ENCODE measurements at regions not wholly inside any gene's neighbourhood (a gene's known extent, or its start where the extent isn't known, plus 50 kb on each side); places are given as distances from the start of the nearest gene placed in this dataset.

DNA sequence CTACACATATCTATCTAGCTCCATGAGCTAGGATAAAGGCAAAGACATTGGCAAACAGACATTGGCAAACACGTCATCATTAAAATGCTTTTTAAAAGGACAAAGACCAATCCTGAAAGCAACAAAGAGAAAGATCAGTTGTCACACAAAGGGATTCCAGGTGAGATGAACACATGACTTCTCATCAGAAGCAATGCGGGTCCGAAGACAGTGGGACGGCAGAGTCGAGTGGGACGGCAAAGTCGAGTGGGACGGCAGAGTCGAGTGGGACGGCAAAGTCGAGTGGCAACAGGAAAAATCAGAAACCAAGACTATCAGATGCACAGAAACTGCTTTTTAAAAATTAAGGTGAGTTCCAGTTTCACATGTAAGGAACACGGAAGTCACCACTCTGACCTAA lies 609.5 kb downstream of the BRD1 start:
- H3K4me1 Mint-ChIP-seq = no peaks in the 10 kb centered on the region
- peaks cover 23% of the 10 kb centered on the region for H3K9me3 Mint-ChIP-seq
- no peak overlapping the region for H3K27ac Mint-ChIP-seq
- peaks cover 37% of the 10 kb centered on the region for H3K27me3 Mint-ChIP-seq (ENCODE audit: low read depth)
- TF ChIP-seq, protein P1, sequence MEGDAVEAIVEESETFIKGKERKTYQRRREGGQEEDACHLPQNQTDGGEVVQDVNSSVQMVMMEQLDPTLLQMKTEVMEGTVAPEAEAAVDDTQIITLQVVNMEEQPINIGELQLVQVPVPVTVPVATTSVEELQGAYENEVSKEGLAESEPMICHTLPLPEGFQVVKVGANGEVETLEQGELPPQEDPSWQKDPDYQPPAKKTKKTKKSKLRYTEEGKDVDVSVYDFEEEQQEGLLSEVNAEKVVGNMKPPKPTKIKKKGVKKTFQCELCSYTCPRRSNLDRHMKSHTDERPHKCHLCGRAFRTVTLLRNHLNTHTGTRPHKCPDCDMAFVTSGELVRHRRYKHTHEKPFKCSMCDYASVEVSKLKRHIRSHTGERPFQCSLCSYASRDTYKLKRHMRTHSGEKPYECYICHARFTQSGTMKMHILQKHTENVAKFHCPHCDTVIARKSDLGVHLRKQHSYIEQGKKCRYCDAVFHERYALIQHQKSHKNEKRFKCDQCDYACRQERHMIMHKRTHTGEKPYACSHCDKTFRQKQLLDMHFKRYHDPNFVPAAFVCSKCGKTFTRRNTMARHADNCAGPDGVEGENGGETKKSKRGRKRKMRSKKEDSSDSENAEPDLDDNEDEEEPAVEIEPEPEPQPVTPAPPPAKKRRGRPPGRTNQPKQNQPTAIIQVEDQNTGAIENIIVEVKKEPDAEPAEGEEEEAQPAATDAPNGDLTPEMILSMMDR (IDR thresholded peaks at IDR 0.05; ENCODE audit: unreplicated experiment in 3 of 3) = no peak
- no peaks in the 10 kb centered on the region for H3K36me3 Mint-ChIP-seq (ENCODE audit: low read depth)
- H3K4me3 Mint-ChIP-seq = no peak overlapping the region

DNA sequence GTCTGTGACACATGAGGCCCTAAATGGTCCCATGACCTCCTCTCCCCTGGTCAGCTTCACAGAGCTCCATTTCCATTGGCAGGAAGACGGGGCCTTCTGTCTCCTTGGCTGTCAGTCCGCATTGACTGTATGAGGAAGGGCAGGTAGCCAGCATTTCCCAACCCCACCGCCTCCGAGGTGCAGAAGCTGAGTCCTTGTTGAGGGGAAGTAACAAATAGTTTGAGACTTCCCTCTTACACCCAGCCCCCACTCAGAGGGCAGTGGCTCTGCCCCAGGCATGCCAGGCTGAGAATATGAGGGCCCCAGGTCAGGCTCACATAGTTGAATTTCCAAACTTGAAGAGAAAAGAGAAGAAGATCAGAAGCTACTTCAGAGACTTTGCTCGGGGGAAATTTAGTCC lies 611.1 kb downstream of the BRD1 start:
- Mint-ChIP-seq H3K9me3 (peaks cover 24% of the 10 kb centered on the region), H3K4me3 (no peak overlapping the region), H3K4me1 (no peaks in the 10 kb centered on the region), H3K36me3 (ENCODE audit: low read depth) (no peaks in the 10 kb centered on the region), H3K27ac (no peak overlapping the region), H3K27me3 (ENCODE audit: low read depth) (peaks cover 41% of the 10 kb centered on the region)
- TF ChIP-seq, protein P1 (IDR thresholded peaks at IDR 0.05; ENCODE audit: unreplicated experiment in 3 of 3) = no peak

DNA sequence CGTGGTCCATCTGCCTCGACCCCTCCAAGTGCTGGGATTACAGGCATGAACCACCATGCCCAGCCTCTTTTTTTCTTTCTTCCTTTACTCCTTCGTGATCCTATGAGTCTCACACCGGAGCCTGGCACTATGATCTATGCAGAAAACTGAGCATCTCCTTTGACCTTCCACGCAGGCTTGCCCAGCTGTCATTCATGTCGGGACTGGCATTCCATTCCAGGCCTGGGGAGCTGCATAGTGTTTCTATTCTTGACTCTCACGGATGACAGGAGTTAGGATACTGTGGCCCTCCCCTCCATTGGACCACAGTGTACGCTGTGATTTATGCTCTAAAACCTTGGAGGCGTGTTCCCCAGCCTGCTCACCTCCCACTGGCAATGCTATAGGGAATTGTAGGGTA lies 611.8 kb downstream of the BRD1 start:
- H3K27me3 Mint-ChIP-seq (ENCODE audit: low read depth) = peaks cover 48% of the 10 kb centered on the region

DNA sequence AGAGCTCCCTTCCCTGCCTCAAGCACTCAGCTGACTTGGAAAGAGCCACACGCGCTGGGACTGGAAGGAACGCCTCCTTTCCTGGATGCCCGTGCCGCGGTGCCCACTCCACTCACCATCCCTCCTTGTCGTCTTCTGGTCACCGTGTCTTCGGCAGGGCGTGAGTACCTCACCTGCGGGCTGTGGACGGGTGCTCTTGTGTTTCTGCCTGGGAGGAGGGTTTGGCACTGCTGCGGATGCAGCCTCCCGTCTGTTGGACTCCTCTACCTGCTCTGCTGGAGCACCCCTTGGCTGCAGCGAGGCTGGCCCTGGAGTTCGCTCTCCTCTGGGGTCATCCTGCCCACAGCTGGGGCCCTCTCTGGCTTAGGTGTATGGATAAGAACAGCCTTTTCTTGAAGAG lies 612.7 kb downstream of the BRD1 start:
- H3K27me3 Mint-ChIP-seq (ENCODE audit: low read depth) = peaks cover 53% of the 10 kb centered on the region
- no peaks in the 10 kb centered on the region for H3K36me3 Mint-ChIP-seq (ENCODE audit: low read depth)
- H3K27ac Mint-ChIP-seq = no peak overlapping the region
- no peak overlapping the region for H3K4me3 Mint-ChIP-seq
- H3K4me1 Mint-ChIP-seq = peaks cover under 1% of the 10 kb centered on the region
- TF ChIP-seq, protein P1 (IDR thresholded peaks at IDR 0.05; ENCODE audit: unreplicated experiment in 3 of 3) = no peak
- H3K9me3 Mint-ChIP-seq = peaks cover 24% of the 10 kb centered on the region

More for the DNA sequence above, 611.8 kb downstream of the BRD1 start:
- TF ChIP-seq, protein P1 (IDR thresholded peaks at IDR 0.05; ENCODE audit: unreplicated experiment in 3 of 3) = no peak
- Mint-ChIP-seq H3K4me3 (no peak overlapping the region), H3K27ac (no peak overlapping the region), H3K36me3 (ENCODE audit: low read depth) (no peaks in the 10 kb centered on the region), H3K9me3 (peaks cover 24% of the 10 kb centered on the region), H3K4me1 (no peaks in the 10 kb centered on the region)

DNA sequence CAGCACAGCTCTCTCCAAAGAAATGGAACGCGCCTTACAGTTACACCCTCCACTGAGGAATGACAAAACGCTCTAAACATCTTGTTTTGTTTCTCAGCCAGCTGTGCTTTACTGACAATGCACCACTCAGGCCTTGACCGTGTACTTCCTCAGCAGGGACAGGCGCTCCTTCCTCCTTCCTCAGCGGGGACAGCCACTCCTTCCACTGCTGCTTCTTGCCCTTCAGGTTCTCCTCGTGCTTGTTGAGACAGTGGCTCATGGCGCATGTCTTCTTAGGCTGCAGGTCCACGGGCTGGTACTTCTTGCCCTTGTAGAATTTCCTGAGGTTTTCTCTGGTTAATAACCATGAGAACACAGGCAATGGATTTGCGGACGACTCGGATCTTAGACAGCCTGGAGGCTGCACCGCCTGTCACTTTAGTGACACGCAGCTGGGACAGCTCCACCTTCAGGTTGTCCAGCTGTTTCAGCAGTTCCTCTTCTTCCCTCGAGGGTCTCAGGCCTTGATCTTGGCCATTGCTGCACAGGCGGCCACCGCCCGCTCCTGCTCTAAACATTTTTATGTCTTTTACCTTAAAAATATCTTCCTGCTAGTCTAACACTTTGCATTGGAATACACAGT lies 613.8 kb downstream of the BRD1 start:
- Mint-ChIP-seq H3K4me3 (no peak overlapping the region), H3K36me3 (ENCODE audit: low read depth) (no peaks in the 10 kb centered on the region), H3K9me3 (peaks cover 21% of the 10 kb centered on the region), H3K27me3 (ENCODE audit: low read depth) (peaks cover 53% of the 10 kb centered on the region), H3K4me1 (peaks cover 7% of the 10 kb centered on the region), H3K27ac (no peak overlapping the region)
- TF ChIP-seq, protein P1 (IDR thresholded peaks at IDR 0.05; ENCODE audit: unreplicated experiment in 3 of 3) = no peak

DNA sequence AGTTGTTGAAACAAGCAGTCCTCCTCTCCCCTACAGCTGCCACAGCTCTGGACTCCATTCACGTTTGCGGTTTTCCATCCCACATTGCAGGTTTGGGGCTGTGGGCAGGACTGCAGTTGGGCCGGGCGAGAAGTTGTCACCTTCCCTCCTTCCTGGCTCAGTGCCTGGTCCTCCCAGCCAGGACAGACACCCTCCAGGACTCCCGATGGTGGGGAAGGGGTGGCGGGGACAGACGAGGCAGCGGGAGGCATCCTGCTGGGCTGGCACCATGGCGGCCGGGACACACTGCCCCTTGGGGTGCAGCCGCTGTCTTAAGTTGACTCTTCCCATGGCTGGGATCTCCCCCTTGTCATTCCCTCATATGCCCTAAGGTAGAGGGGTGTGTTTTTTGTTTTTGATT lies 615.2 kb downstream of the BRD1 start:
- TF ChIP-seq, protein P1 (IDR thresholded peaks at IDR 0.05; ENCODE audit: unreplicated experiment in 3 of 3) = no peak
- H3K9me3 Mint-ChIP-seq = peaks cover 11% of the 10 kb centered on the region
- no peak overlapping the region for H3K27ac Mint-ChIP-seq
- peaks cover 50% of the 10 kb centered on the region for H3K27me3 Mint-ChIP-seq (ENCODE audit: low read depth)
- H3K4me1 Mint-ChIP-seq = peaks cover 7% of the 10 kb centered on the region
- no peaks in the 10 kb centered on the region for H3K36me3 Mint-ChIP-seq (ENCODE audit: low read depth)
- H3K4me3 Mint-ChIP-seq = no peak overlapping the region

Data from nephron (organoid).